DND-41 (cell line): ENCODE measurements at regions not wholly inside any gene's neighbourhood (a gene's known extent, or its start where the extent isn't known, plus 50 kb on each side); places are given as distances from the start of the nearest gene placed in this dataset.

Source experiments
- CTCF ChIP-seq: IDR thresholded peaks from 2 replicates; pipeline ENCODE4 v1.5.1; 2012; ENCODE audit warnings: borderline replicate concordance, low read length, moderate library complexity, mild to moderate bottlenecking; ENCODE audit not compliant: poor library complexity, severe bottlenecking; ENCODE audit errors: extremely low read depth
- EZH2 ChIP-seq: IDR thresholded peaks from 3 replicates; pipeline ENCODE4 v1.6.1; 2012; ENCODE audit warnings: borderline replicate concordance, low read depth, mild to moderate bottlenecking, moderate library complexity, low read length, inconsistent platforms; ENCODE audit not compliant: severe bottlenecking

GRCh38 chr4:188232428-188232827, 93.2 kb downstream of the TRIML1 start:
- TF ChIP-seq CTCF (no peak), EZH2 (no peak)
